K562 (cell line): ENCODE measurements at regions not wholly inside any gene's neighbourhood (a gene's known extent, or its start where the extent isn't known, plus 50 kb on each side); places are given as distances from the start of the nearest gene placed in this dataset.

Source experiments
- ATAC-seq: fragments of 200-7000 bp; cut with Tn5 transposase; 3 replicates; pipeline ENCODE4 v1.9.1; 2020; ENCODE audit warnings: moderate library complexity
- BruUV-seq: library from RNA; stranded (reverse); fragments of 400-500 nt; replicated peaks from 2 replicates; lab custom pipeline; 2021; lab: Mats Ljungman, UMichigan
- CTCF ChIA-PET: fragments of 300-600 bp; formaldehyde crosslinking; extraction: SDS; loops from one replicate; lab custom pipeline; 2021; ENCODE audit warnings: low intra/inter-chr PET ratio; lab: Yijun Ruan, JAX
- POLR2A ChIA-PET: fragments of 300-600, 350-650 bp; sonication (Branson Sonifier 250); formaldehyde crosslinking; extraction: SDS; loops from one replicate; lab custom pipeline; 2021; ENCODE audit warnings: antibody characterized with exemption, inconsistent platforms; lab: Yijun Ruan, JAX
- DNase-seq, 4 experiments: peaks; one replicate each; pipeline versions ENCODE4 v3.0.0 to v3.0.0-alpha.2; 2011 to 2018; ENCODE audit warnings: low spot score in 3 of 4, mixed read lengths in 3 of 4; ENCODE audit errors: extremely low read depth in 1 of 4
- FAIRE-seq: peaks from 2 replicates; lab custom pipeline; 2011; peaks lifted over from hg19 to GRCh38; lab: Jason Lieb, UNC
- H2AFZ ChIP-seq: 2 replicates; pipeline ENCODE4 v1.6.0; 2011; ENCODE audit warnings: low read depth, low read length, control low read depth, inconsistent platforms
- H3K27ac ChIP-seq: fragments of 200-600 bp; 3 replicates; pipeline ENCODE4 v1.8.0; 2011; ENCODE audit warnings: low read depth, mild to moderate bottlenecking, control low read depth, inconsistent platforms, low read length, moderate library complexity, mixed read lengths; ENCODE audit errors: extremely low read depth
- H3K27me3 ChIP-seq, 2 experiments: fragments of 300-600 bp in 1 of 2; 2 replicates in 1 of 2; 3 replicates in 1 of 2; pipeline versions ENCODE4 v1.6.0 to v1.8.0; 2011; ENCODE audit warnings: inconsistent platforms in 2 of 2, low read length in 2 of 2, mild to moderate bottlenecking in 1 of 2, mixed read lengths in 1 of 2, moderate library complexity in 1 of 2; ENCODE audit not compliant: control insufficient read depth in 2 of 2, insufficient read depth in 2 of 2
- H3K36me3 ChIP-seq: fragments of 300-600 bp; 3 replicates; pipeline ENCODE4 v1.8.0; 2011; ENCODE audit warnings: mild to moderate bottlenecking, low read length, inconsistent platforms; ENCODE audit not compliant: control insufficient read depth, insufficient read depth
- H3K4me1 ChIP-seq, 2 experiments: fragments of 200-600 bp in 1 of 2; replicated peaks in 1 of 2; 2 replicates in 1 of 2; 3 replicates in 1 of 2; pipeline versions ENCODE4 v1.5.1 to v1.8.0; 2011; ENCODE audit warnings: inconsistent platforms in 2 of 2, low read length in 2 of 2, mild to moderate bottlenecking in 1 of 2, mixed read lengths in 1 of 2, moderate library complexity in 1 of 2; ENCODE audit not compliant: control insufficient read depth in 2 of 2, insufficient read depth in 2 of 2
- H3K4me2 ChIP-seq: 2 replicates; pipeline ENCODE4 v1.6.1; 2011; ENCODE audit warnings: low read length, control low read depth, inconsistent platforms, mixed read lengths; ENCODE audit not compliant: insufficient read depth
- H3K4me3 ChIP-seq: fragments of 200-600 bp; sonication (generic), shearing (Covaris generic); 2 replicates; pipeline ENCODE4 v1.5.1; 2016; ENCODE audit warnings: control low read depth, inconsistent platforms
- H3K79me2 ChIP-seq: fragments of 200-600 bp; 3 replicates; pipeline ENCODE4 v1.8.0; 2011; ENCODE audit warnings: low read length, inconsistent platforms; ENCODE audit not compliant: control insufficient read depth, insufficient read depth
- H3K9ac ChIP-seq, 2 experiments: 2 replicates each; pipeline versions ENCODE4 v1.6.0 to v1.6.1; 2011; ENCODE audit warnings: low read depth in 2 of 2, low read length in 2 of 2, control low read depth in 1 of 2, inconsistent platforms in 1 of 2, mild to moderate bottlenecking in 1 of 2, mixed read lengths in 1 of 2; ENCODE audit not compliant: insufficient read depth in 1 of 2
- H3K9me1 ChIP-seq: one replicate; pipeline ENCODE4 v1.6.0; 2011; ENCODE audit warnings: inconsistent platforms, mild to moderate bottlenecking, low read length, moderate library complexity; ENCODE audit not compliant: control insufficient read depth, insufficient read depth
- H3K9me3 ChIP-seq: replicated peaks from 2 replicates; pipeline ENCODE4 v1.5.1; 2011; ENCODE audit warnings: low read depth, low read length, inconsistent platforms; ENCODE audit not compliant: control insufficient read depth, insufficient read depth
- H4K20me1 ChIP-seq: replicated peaks from 2 replicates; pipeline ENCODE4 v1.6.1; 2011; ENCODE audit warnings: low read length, inconsistent platforms, mixed read lengths; ENCODE audit not compliant: control insufficient read depth, insufficient read depth
- CEBPG ChIP-seq, 3 experiments: fragments of 200-800 bp in 1 of 3; sonication (Bioruptor generic) in 1 of 3; sonication (generic) in 1 of 3; formaldehyde crosslinking in 1 of 3; IDR thresholded peaks in 2 of 3; conservative IDR thresholded peaks in 1 of 3; 2 replicates each; pipeline versions ENCODE4 v1.6.1 to v1.8.0; 2016 to 2022; ENCODE audit warnings: missing compliant biosample characterization in 2 of 3, missing genetic modification characterization in 2 of 3, mild to moderate bottlenecking in 1 of 3, missing genetic modification reagents in 1 of 3
- CREB3 ChIP-seq: fragments of 450-650 bp; conservative IDR thresholded peaks from 2 replicates; pipeline ENCODE4 v1.6.1; 2016; ENCODE audit warnings: missing genetic modification characterization, low read depth, mild to moderate bottlenecking, missing compliant biosample characterization, moderate library complexity
- CXXC5 ChIP-seq: fragments of 250-450 bp; sonication (Bioruptor Pico); IDR thresholded peaks from 2 replicates; pipeline ENCODE4 v1.8.0; 2022; ENCODE audit warnings: inconsistent platforms, mild to moderate bottlenecking, moderate library complexity
- HNRNPK ChIP-seq: fragments of 200-400 bp; formaldehyde crosslinking; IDR thresholded peaks from one replicate; pipeline ENCODE4 v1.6.1; 2018; ENCODE audit warnings: mild to moderate bottlenecking, low read depth, low read length; ENCODE audit not compliant: poor library complexity, severe bottlenecking
- NFXL1 ChIP-seq: fragments of 450-650 bp; formaldehyde crosslinking; IDR thresholded peaks from 2 replicates; pipeline ENCODE4 v1.4.0; 2021; ENCODE audit warnings: mild to moderate bottlenecking
- NR2C1 ChIP-seq, 2 experiments: fragments of 450-650 bp; IDR thresholded peaks; 2 replicates each; pipeline ENCODE4 v1.6.1; 2017; ENCODE audit warnings: mild to moderate bottlenecking in 2 of 2, antibody characterized with exemption in 1 of 2, inconsistent platforms in 1 of 2, missing compliant biosample characterization in 1 of 2, missing genetic modification characterization in 1 of 2
- PML ChIP-seq: IDR thresholded peaks from 2 replicates; pipeline ENCODE4 v1.6.1; 2012; ENCODE audit warnings: low read length, inconsistent platforms
- PRMT5 ChIP-seq: sonication (generic); formaldehyde crosslinking; IDR thresholded peaks from 2 replicates; pipeline ENCODE4 v1.5.0; 2020; ENCODE audit warnings: missing genetic modification reagents
- SRF ChIP-seq, 2 experiments: fragments of 250-450, 450-650 bp in 1 of 2; sonication (Bioruptor Pico) in 1 of 2; sonication (generic) in 1 of 2; formaldehyde crosslinking; IDR thresholded peaks; 2 replicates each; pipeline versions ENCODE4 v1.5.0 to v1.5.1; 2020 to 2022; ENCODE audit warnings: mild to moderate bottlenecking in 1 of 2, missing genetic modification reagents in 1 of 2
- U2AF1 ChIP-seq: fragments of 200-400 bp; formaldehyde crosslinking; optimal IDR thresholded peaks from 2 replicates; pipeline ENCODE3; 2017; ENCODE audit warnings: mild to moderate bottlenecking, low read depth, low read length, moderate library complexity
- ZBTB43 ChIP-seq: sonication (generic); formaldehyde crosslinking; IDR thresholded peaks from 2 replicates; pipeline ENCODE4 v1.8.0; 2023; ENCODE audit warnings: mild to moderate bottlenecking, missing genetic modification reagents
- WGBS: fragments of 100-300 bp; shearing (Covaris generic); methylation state at CpG from one replicate; pipeline ENCODE4 v1.1.6; 2016; ENCODE audit warnings: low coverage, mixed read lengths; ENCODE audit not compliant: insufficient coverage; ENCODE audit errors: missing lambda C conversion rate; 5-methylcytosine and 5-hydroxymethylcytosine counted together
- in situ Hi-C: fragments of 300-500 bp; cut with MboI; formaldehyde crosslinking; loops from 4 replicates; pipeline ENCODE4 v1.15.0; 2018; ENCODE audit warnings: inconsistent platforms, mixed read lengths
- intact Hi-C: fragments of 100-400 bp; cut with micrococcal nuclease; formaldehyde crosslinking; loops from 2 replicates; pipeline ENCODE4 v1.14.2; 2022

DNA sequence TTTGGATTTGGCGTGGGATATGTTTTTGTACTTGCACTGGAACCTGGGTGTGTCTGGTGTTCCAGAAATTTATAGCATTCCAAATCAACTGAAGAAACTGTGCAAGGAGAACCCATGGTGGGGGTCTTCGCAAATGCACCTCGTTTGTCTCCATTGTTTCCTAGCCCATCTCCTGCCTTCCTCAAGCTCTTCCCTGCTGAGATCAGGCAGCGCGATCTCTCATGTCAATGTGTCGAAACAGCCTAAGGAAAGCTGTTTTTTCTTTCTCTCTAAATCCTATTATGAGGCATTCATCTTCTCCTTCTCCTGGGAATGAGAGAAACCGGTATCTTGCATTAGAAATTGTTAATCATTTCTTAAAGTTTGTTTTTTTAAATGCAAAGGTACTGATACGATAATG is 131.0 kb downstream of the KLF5 start:
- TF ChIP-seq HNRNPK (no peak), NFXL1 (CRISPR knock-in tag) (no peak), SRF (CRISPR knock-in tag; IDR thresholded peaks at IDR 0.05) (no peak), CEBPG (CRISPR knock-in tag; IDR thresholded peaks at IDR 0.05) (no peak), CEBPG (tag; conservative IDR thresholded peaks at IDR 0.05 in 1 of 2, IDR thresholded peaks at IDR 0.05 in 1 of 2) (no peak), U2AF1 (no peak), PML (no peak)
- intact Hi-C loops: no loop called here
- H3K9ac ChIP-seq: no peak overlapping the region
- H3K4me3 ChIP-seq: no peak overlapping the region
- DNase-seq (no peak), FAIRE-seq (no peak), ATAC-seq (no peak)
- no peaks in the 10 kb centered on the region for H4K20me1 ChIP-seq
- WGBS: under 1% methylated on average over 8 of the region's 8 CpGs
- H3K27ac ChIP-seq: no peak overlapping the region
- BruUV-seq: no TSS peak
- ChIA-PET POLR2A (no interaction called here), CTCF (no interaction called here)
- H3K9me1 ChIP-seq: no peaks in the 10 kb centered on the region
- no peaks in the 10 kb centered on the region for H3K4me1 ChIP-seq
- H3K9me3 ChIP-seq: no peaks in the 10 kb centered on the region
- in situ Hi-C loops: no loop called here
- H3K4me2 ChIP-seq: no peak overlapping the region
- H2AFZ ChIP-seq: no peak overlapping the region
- no peaks in the 10 kb centered on the region for H3K79me2 ChIP-seq
- no peaks in the 10 kb centered on the region for H3K27me3 ChIP-seq
- no peaks in the 10 kb centered on the region for H3K36me3 ChIP-seq

DNA sequence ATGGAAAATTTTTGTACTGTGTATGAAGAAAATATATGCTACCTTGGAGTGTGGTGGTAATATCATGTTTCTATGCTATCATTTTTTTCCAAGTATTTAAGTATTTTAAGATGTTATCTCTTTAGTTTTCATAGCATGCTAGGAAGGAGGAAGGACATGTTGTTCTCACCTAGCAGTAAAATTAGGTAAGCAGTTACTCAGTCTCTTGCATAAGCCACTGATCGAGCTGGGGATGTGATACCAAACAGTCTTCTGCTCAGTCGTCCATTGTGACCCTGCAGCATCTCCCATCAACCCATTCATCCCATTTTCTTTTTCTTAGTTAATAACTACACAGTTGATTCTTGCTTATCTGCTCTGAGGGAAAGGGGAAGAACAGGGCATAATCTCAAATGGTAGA is 130.6 kb downstream of the KLF5 start:
- CTCF ChIA-PET: no interaction called here
- H3K27ac ChIP-seq: no peak overlapping the region
- 0% methylated on average over 2 of the region's 2 CpGs for WGBS
- no peak overlapping the region for H2AFZ ChIP-seq
- POLR2A ChIA-PET: no interaction called here
- no peak for DNase-seq
- H3K4me1 ChIP-seq: no peaks in the 10 kb centered on the region
- no peaks in the 10 kb centered on the region for H3K27me3 ChIP-seq
- no peak for ATAC-seq
- H4K20me1 ChIP-seq: no peaks in the 10 kb centered on the region
- no peak for FAIRE-seq
- intact Hi-C loops (no loop called here), in situ Hi-C loops (no loop called here)
- no peaks in the 10 kb centered on the region for H3K36me3 ChIP-seq
- no TSS peak for BruUV-seq
- H3K9me3 ChIP-seq: no peaks in the 10 kb centered on the region
- H3K4me2 ChIP-seq: no peak overlapping the region
- H3K9ac ChIP-seq: no peak overlapping the region
- H3K79me2 ChIP-seq: no peaks in the 10 kb centered on the region
- H3K4me3 ChIP-seq: no peak overlapping the region
- H3K9me1 ChIP-seq: no peaks in the 10 kb centered on the region
- no peak for TF ChIP-seq PML
- TF ChIP-seq NR2C1 (IDR thresholded peaks at IDR 0.05): no peak
- no peak for TF ChIP-seq NR2C1 (tag; IDR thresholded peaks at IDR 0.05)
- no peak for TF ChIP-seq ZBTB43 (CRISPR knock-in tag)
- no peak for TF ChIP-seq PRMT5 (CRISPR knock-in tag)
- TF ChIP-seq CREB3: no peak
- TF ChIP-seq CXXC5: no peak
